ENCODE measurements at regions not wholly inside any gene's neighbourhood (a gene's known extent, or its start where the extent isn't known, plus 50 kb on each side); places are given as distances from the start of the nearest gene placed in this dataset.

GRCh38 chr6:14530385-14530784 lies 412.8 kb downstream of the CD83 start:
- no peak overlapping the region for H3K4me3 Mint-ChIP-seq
- H3K36me3 Mint-ChIP-seq = peaks cover 8% of the 10 kb centered on the region
- H3K27ac Mint-ChIP-seq = no peak overlapping the region
- peaks cover 2% of the 10 kb centered on the region for H3K27me3 Mint-ChIP-seq (ENCODE audit: low read depth)
- TF ChIP-seq, protein P1, sequence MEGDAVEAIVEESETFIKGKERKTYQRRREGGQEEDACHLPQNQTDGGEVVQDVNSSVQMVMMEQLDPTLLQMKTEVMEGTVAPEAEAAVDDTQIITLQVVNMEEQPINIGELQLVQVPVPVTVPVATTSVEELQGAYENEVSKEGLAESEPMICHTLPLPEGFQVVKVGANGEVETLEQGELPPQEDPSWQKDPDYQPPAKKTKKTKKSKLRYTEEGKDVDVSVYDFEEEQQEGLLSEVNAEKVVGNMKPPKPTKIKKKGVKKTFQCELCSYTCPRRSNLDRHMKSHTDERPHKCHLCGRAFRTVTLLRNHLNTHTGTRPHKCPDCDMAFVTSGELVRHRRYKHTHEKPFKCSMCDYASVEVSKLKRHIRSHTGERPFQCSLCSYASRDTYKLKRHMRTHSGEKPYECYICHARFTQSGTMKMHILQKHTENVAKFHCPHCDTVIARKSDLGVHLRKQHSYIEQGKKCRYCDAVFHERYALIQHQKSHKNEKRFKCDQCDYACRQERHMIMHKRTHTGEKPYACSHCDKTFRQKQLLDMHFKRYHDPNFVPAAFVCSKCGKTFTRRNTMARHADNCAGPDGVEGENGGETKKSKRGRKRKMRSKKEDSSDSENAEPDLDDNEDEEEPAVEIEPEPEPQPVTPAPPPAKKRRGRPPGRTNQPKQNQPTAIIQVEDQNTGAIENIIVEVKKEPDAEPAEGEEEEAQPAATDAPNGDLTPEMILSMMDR (IDR thresholded peaks at IDR 0.05; ENCODE audit: unreplicated experiment) = no peak
- DNase-seq (ENCODE audit: low spot score in 2 of 2, unreplicated experiment in 2 of 2) = no peak
- H3K9me3 Mint-ChIP-seq = peaks cover 22% of the 10 kb centered on the region
- peaks cover 8% of the 10 kb centered on the region for H3K4me1 Mint-ChIP-seq

DNA sequence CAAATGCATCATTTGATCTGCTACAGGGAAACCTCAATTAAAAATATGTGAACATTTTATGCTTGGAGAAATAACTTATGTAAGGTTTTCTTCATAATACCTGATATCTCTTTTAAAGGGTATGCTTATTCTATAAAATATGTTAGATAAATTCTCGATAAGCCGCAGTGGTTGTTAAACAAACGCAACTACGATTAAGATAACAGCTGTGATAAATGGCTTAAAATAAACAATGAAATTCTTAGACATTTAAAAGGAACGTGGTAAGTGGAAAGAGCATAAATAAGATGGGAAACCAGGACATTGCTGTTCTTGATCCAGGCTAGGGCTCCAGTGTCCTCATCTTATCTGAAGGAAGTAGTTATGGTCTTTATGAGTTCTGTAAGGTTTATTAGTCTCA lies 415.9 kb downstream of the CD83 start:
- Mint-ChIP-seq H3K4me3 (no peak overlapping the region), H3K27ac (no peak overlapping the region), H3K36me3 (no peaks in the 10 kb centered on the region), H3K27me3 (ENCODE audit: low read depth) (peaks cover 2% of the 10 kb centered on the region), H3K9me3 (peaks cover 6% of the 10 kb centered on the region), H3K4me1 (peaks cover 8% of the 10 kb centered on the region)
- DNase-seq (ENCODE audit: low spot score in 2 of 2, unreplicated experiment in 2 of 2) = no peak
- TF ChIP-seq, protein P1 (IDR thresholded peaks at IDR 0.05; ENCODE audit: unreplicated experiment) = no peak

DNA sequence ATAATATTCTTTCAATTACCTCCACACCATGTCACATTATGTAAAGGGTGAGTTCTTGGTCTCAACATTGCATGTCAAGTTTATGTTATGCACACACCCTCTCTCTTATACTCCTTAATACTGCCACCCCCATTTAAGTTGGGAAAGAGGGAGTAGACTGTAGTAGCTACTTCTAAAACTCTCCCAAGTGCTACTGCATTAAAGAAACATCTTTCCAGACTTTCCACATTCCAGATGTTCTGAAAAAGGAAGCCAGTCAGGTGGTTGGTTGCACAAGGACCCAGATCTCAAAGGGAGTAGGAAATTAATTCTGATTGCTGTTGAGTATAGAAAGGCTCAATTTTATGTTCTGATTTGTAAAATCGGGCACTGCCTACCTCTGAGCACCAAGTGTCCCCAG lies 419.5 kb downstream of the CD83 start:
- Mint-ChIP-seq H3K27me3 (ENCODE audit: low read depth) (peaks cover 11% of the 10 kb centered on the region), H3K4me1 (peaks cover 8% of the 10 kb centered on the region), H3K27ac (no peak overlapping the region), H3K36me3 (no peaks in the 10 kb centered on the region), H3K9me3 (no peaks in the 10 kb centered on the region), H3K4me3 (no peak overlapping the region)
- DNase-seq (ENCODE audit: low spot score in 2 of 2, unreplicated experiment in 2 of 2) = no peak
- TF ChIP-seq, protein P1 (IDR thresholded peaks at IDR 0.05; ENCODE audit: unreplicated experiment) = no peak

- Mint-ChIP-seq H3K27ac (no peak overlapping the region), H3K4me1 (no peaks in the 10 kb centered on the region), H3K4me3 (no peak overlapping the region), H3K36me3 (no peaks in the 10 kb centered on the region), H3K27me3 (ENCODE audit: low read depth) (peaks cover 19% of the 10 kb centered on the region), H3K9me3 (no peaks in the 10 kb centered on the region)
- TF ChIP-seq, protein P1 (IDR thresholded peaks at IDR 0.05; ENCODE audit: unreplicated experiment) = no peak
- no peak for DNase-seq (ENCODE audit: low spot score in 2 of 2, unreplicated experiment in 2 of 2)
These were observed 422.7 kb downstream of the CD83 start for GRCh38 chr6:14540276-14540675.

DNA sequence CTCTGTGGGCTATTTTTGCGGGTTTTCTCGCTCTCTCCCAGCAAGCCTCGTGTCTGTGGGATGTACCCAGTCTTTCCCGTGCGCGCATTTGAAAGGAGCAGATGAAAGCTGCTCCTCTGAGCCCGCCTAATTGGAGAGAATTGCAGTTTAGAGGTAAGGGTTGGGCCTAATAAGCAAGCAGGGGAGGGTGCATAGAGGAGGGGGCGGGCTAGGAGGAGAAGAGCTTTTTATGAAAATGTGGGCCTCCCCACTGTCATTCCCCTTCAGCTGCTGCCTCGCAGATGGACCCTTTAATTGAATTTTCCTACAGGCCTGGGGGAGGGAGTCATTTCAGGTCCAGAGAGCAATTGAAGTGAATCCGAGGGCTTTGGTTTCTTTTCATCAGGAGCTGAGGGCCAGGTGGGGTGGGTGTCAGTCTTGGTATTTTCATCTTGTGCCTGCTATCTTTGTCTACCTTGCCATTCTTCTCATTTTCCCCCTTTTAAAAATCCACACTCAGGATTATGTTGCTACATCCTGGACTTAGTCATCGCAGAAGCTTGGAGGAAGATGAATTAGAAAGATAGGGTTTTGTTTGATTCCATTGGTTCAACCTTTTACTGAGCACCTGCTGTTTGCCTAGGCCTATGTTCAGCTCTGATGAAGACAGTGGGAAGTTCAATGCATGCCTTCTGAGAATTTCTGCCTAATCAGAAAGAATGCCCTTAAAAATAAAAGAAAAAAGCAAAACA lies 423.4 kb downstream of the CD83 start:
- no peak for DNase-seq (ENCODE audit: low spot score in 2 of 2, unreplicated experiment in 2 of 2)
- Mint-ChIP-seq H3K4me3 (no peak overlapping the region), H3K4me1 (no peaks in the 10 kb centered on the region), H3K9me3 (no peaks in the 10 kb centered on the region), H3K27me3 (ENCODE audit: low read depth) (peaks cover 20% of the 10 kb centered on the region), H3K36me3 (no peaks in the 10 kb centered on the region), H3K27ac (no peak overlapping the region)
- TF ChIP-seq, protein P1 (IDR thresholded peaks at IDR 0.05; ENCODE audit: unreplicated experiment) = no peak
